Cardiac muscle cell (in vitro differentiated cells and primary cell): ENCODE measurements at regions not wholly inside any gene's neighbourhood (a gene's known extent, or its start where the extent isn't known, plus 50 kb on each side); places are given as distances from the start of the nearest gene placed in this dataset.

ENCODE experiments used
- DNase-seq, 2 donors: peaks; one replicate each; pipeline versions ENCODE4 v3.0.0 to v3.0.0-alpha.2; 2010 to 2017; ENCODE audit warnings: low read depth in 1 of 2, low spot score in 1 of 2
- H3K27ac ChIP-seq: fragments of 200-600 bp; sonication (generic); 2 replicates; pipeline ENCODE4 v1.5.1; 2016
- H3K27me3 ChIP-seq: fragments of 200-600 bp; sonication (generic); 2 replicates; pipeline ENCODE4 v1.6.0; 2016; ENCODE audit warnings: control low read depth
- H3K36me3 ChIP-seq: fragments of 200-600 bp; sonication (generic); 2 replicates; pipeline ENCODE4 v1.5.1; 2016; ENCODE audit warnings: control low read depth
- H3K4me1 ChIP-seq: fragments of 200-600 bp; sonication (generic); 2 replicates; pipeline ENCODE4 v1.8.1; 2017; ENCODE audit warnings: low read depth, mild to moderate bottlenecking, mixed run types
- H3K4me3 ChIP-seq: fragments of 200-600 bp; sonication (generic); 2 replicates; pipeline ENCODE4 v1.5.1; 2016; ENCODE audit warnings: mild to moderate bottlenecking
- H3K9me3 ChIP-seq: fragments of 200-600 bp; sonication (generic); 2 replicates; pipeline ENCODE4 v1.5.1; 2017; ENCODE audit warnings: low read depth, mild to moderate bottlenecking, control low read depth
- TF ChIP-seq, protein P1 (sequence below): IDR thresholded peaks from 2 replicates; pipeline ENCODE4 v1.5.1; 2012; ENCODE audit warnings: low read depth, mild to moderate bottlenecking, low read length

DNA sequence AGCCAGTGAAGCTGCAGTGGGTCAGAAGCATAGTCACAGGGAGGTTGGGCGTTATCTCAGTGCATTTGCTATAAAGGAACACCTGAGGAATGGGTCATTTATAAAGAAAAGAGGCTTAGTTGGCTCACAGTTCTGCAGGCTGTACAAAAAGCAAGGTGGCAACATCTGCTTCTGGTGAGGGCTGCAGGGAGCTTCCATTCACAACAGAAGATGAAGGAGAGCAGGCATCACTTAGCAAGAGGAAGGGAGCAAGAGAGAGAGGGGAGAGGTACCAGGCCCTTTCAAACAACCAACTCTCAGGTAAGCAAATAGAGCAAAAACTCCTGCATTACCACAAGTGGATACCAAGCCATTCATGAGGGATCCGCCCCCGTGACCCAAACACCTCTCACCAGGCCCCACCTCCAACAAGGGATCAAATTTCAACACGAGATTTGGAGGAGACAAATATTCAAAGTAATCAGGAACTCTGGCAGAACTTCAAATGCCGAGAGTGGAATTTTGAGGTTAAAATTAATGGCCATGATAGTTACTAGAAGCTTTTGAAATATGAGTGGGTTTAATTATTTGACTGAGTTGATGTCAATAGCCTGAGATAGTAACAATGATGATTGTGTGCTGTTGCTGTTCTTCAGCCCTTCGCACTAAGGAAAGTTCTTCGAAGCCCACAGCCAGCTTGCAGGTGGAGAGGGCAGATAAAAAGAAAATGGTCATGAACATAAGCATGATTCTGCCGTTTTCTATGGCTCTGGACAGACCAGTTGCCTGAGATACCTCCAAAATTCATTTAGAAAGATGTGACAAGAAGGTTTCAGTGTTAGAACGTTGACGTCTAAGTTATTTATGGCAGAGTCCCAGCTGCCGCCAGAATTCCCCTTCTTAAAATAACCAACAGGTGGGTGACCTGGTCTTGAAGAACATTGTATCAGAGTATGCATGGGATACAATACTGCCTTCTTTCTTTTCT is 55.3 kb upstream of the ADTRP start:
- no peak overlapping the region for H3K4me3 ChIP-seq
- H3K27ac ChIP-seq, result no peak overlapping the region
- DNase-seq, result no peak
- H3K27me3 ChIP-seq, result no peaks in the 10 kb centered on the region
- TF ChIP-seq, protein P1, sequence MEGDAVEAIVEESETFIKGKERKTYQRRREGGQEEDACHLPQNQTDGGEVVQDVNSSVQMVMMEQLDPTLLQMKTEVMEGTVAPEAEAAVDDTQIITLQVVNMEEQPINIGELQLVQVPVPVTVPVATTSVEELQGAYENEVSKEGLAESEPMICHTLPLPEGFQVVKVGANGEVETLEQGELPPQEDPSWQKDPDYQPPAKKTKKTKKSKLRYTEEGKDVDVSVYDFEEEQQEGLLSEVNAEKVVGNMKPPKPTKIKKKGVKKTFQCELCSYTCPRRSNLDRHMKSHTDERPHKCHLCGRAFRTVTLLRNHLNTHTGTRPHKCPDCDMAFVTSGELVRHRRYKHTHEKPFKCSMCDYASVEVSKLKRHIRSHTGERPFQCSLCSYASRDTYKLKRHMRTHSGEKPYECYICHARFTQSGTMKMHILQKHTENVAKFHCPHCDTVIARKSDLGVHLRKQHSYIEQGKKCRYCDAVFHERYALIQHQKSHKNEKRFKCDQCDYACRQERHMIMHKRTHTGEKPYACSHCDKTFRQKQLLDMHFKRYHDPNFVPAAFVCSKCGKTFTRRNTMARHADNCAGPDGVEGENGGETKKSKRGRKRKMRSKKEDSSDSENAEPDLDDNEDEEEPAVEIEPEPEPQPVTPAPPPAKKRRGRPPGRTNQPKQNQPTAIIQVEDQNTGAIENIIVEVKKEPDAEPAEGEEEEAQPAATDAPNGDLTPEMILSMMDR, result no peak
- H3K4me1 ChIP-seq, result peaks cover 9% of the 10 kb centered on the region
- no peaks in the 10 kb centered on the region for H3K9me3 ChIP-seq
- H3K36me3 ChIP-seq, result no peaks in the 10 kb centered on the region

GRCh38 chr6:11831653-11832052 is 53.0 kb upstream of the ADTRP start:
- peaks cover 9% of the 10 kb centered on the region for H3K4me1 ChIP-seq
- no peaks in the 10 kb centered on the region for H3K27me3 ChIP-seq
- TF ChIP-seq, protein P1, result no peak
- H3K9me3 ChIP-seq, result no peaks in the 10 kb centered on the region
- no peak overlapping the region for H3K27ac ChIP-seq
- H3K36me3 ChIP-seq, result no peaks in the 10 kb centered on the region
- no peak overlapping the region for H3K4me3 ChIP-seq
- no peak for DNase-seq

DNA sequence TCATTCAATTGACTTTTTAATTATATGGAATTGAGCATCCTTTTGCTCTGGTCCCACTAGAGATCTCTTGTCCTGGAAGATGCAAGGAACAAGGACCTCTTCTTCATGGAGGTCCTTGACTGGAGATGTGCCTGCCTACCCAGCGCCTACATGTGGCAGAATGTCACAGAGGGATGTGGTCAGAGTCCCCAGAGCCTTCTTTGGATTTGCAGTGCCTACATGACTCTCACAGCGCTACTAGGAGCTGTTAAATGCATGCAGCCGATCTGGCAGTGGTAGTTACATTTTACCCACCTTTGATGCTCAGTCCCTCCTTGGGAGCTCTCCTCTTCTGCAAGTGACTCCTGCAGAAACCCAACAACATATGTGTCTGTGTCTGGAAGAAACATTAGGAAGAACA is 51.9 kb upstream of the ADTRP start:
- Histone ChIP-seq H3K27ac (no peak overlapping the region), H3K36me3 (no peaks in the 10 kb centered on the region), H3K4me1 (peaks cover 9% of the 10 kb centered on the region), H3K9me3 (no peaks in the 10 kb centered on the region), H3K27me3 (no peaks in the 10 kb centered on the region), H3K4me3 (no peak overlapping the region)
- no peak for DNase-seq
- TF ChIP-seq, protein P1, result no peak

DNA sequence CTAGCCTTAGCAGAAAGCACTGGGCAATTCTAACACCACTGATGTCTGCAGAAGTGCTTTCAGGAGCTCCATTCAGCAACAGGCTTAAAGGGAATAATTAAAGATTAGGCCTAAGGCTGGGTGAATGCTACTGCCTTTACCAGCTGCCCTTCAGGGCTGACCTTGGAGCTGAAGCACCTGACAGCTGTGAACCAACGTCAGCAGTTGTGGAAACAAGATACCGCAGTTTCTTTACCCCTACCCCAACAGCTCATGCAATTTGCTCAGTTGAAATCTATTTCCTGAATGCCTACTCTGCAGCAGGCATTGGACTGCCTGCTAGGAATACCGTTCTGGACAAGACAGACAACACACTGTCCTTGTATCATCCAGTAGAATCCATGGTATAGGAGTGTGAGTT is 51.5 kb upstream of the ADTRP start:
- H3K36me3 ChIP-seq, result no peaks in the 10 kb centered on the region
- TF ChIP-seq, protein P1, result no peak
- no peak overlapping the region for H3K4me3 ChIP-seq
- H3K27me3 ChIP-seq, result no peaks in the 10 kb centered on the region
- H3K4me1 ChIP-seq, result peaks cover 9% of the 10 kb centered on the region
- no peaks in the 10 kb centered on the region for H3K9me3 ChIP-seq
- no peak overlapping the region for H3K27ac ChIP-seq
- DNase-seq, result peak in 1 of 2 donors; percentile 43

DNA sequence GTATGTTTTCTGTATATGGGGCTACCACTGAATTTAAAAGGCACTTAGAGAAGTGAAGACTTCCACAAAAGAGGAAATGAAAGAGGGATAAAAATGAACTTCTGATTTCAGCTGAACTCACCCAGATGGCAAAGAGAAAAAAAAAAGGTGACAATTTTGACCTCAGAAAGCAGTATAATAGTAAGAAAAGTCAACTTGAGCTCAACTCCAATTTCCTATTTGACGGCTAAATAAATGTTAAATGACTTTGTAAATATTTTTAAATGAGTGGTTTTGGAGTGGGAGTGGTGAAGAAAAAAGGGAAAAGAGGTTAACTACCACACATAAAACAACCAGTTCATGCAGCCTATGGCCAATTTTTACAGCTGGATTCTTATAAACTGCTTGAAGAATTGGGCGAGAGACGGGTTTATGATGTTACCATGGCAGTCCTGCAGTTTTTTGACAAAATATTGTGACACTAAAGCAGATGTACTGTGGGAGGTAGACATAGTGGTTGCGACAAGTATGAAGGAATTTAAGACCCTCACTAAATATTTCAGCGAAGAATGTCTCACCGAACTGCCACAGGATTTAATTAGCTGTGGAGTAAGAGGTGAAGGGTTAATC is 49.8 kb upstream of the ADTRP start:
- H3K4me3 ChIP-seq, result no peak overlapping the region
- no peak overlapping the region for H3K27ac ChIP-seq
- no peaks in the 10 kb centered on the region for H3K9me3 ChIP-seq
- no peaks in the 10 kb centered on the region for H3K36me3 ChIP-seq
- no peak for DNase-seq
- TF ChIP-seq, protein P1, result no peak
- peaks cover 9% of the 10 kb centered on the region for H3K4me1 ChIP-seq
- no peaks in the 10 kb centered on the region for H3K27me3 ChIP-seq
